UCSD-AML1 (cell line): ENCODE measurements at regions not wholly inside any gene's neighbourhood (a gene's known extent, or its start where the extent isn't known, plus 50 kb on each side); places are given as distances from the start of the nearest gene placed in this dataset.

Experiments used
- DNase-seq: peaks from one replicate; lab custom pipeline; 2025; ENCODE audit not compliant: unreplicated experiment; lab: John Stamatoyannopoulos, UW

DNA sequence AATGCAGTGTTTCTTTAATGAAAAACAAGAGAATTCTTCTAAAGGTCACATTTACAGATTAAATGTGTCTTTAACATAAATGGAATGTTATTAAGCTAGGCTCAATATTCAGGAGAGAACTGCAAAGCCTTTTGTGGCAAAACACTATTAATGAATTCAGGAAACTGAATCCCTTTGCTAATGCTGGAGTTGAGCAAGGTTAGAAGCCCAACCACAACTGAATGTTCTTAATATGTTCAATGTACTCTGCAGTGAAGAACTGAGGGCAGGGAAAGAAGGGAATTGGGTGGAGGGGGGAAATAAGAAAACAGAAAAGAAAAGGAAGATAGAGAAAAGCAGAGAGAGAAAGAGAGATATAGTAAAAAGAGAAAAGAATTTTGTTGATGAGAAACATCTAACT lies 276.7 kb upstream of the TMEM161B start:
- no peak for DNase-seq

- DNase-seq: no peak
These were observed 276.0 kb upstream of the TMEM161B start for GRCh38 chr5:88544671-88545070.

DNA sequence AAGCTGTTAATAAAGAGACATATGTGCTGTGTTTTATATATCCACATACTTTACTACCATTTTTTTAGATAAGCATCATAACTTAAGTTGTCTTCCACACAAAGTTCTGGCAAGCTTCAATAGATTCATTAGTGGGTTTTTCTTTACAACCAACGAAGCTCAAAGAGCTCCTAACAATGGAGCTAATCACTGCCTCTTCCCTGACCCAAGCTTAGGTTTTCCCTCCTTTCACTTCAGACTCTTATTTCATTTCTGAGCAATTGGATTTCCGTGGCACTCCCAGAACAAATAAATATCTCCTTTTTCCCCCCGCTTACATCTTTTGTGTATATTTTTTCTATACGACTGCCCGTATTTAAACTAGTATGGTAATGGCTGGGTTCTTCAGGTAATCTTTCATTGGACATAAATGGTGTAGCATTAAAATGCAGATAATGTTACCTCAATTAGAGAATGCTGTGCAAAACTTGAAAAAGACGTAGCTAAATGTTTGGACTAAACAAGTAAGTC lies 275.5 kb upstream of the TMEM161B start:
- DNase-seq: no peak

- DNase-seq: no peak
These were observed 274.1 kb upstream of the TMEM161B start for GRCh38 chr5:88542786-88543185.

- DNase-seq: no peak
These were observed 271.9 kb upstream of the TMEM161B start for GRCh38 chr5:88540471-88541115.

DNA sequence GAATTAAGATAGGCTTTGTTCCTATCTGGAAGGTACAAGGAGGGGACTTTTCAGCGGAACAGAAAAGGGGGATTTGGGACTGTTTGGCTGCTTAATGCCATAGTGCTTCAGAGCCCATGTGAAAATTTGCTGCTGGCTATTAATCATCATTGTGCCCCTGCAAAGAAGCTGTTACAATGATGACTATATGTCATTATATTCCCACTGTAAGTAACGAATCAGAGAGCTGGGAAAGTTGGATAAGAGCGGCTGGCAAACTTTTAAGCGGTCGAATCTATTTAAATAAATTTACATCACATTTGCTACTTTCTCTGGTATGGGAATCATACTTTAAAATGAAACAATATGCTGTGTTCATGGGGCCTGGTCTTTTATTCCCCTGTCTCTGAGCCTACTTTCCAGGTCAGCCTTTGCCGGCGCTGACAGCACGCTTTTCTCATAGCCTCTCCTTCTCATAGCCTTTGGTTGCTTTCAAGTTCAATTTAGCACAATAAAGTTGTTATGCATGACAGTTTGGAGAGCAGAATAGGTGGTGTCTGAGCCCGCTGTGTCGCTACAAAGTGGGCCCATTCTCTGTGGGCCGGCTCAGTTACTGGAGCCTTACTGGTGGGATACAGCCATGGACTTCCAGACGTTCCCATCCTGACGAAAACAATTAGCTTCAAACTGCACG lies 271.2 kb upstream of the TMEM161B start:
- no peak for DNase-seq

GRCh38 chr5:88539026-88539425 lies 270.4 kb upstream of the TMEM161B start:
- no peak for DNase-seq

- no peak for DNase-seq
These were observed 267.5 kb upstream of the TMEM161B start for GRCh38 chr5:88536146-88536545.

- DNase-seq: no peak
These were observed 256.3 kb upstream of the TMEM161B start for GRCh38 chr5:88524941-88525340.

GRCh38 chr5:88519066-88519465 lies 250.4 kb upstream of the TMEM161B start:
- DNase-seq: no peak

- DNase-seq: no peak
These were observed 249.7 kb upstream of the TMEM161B start for GRCh38 chr5:88518131-88519016.

DNA sequence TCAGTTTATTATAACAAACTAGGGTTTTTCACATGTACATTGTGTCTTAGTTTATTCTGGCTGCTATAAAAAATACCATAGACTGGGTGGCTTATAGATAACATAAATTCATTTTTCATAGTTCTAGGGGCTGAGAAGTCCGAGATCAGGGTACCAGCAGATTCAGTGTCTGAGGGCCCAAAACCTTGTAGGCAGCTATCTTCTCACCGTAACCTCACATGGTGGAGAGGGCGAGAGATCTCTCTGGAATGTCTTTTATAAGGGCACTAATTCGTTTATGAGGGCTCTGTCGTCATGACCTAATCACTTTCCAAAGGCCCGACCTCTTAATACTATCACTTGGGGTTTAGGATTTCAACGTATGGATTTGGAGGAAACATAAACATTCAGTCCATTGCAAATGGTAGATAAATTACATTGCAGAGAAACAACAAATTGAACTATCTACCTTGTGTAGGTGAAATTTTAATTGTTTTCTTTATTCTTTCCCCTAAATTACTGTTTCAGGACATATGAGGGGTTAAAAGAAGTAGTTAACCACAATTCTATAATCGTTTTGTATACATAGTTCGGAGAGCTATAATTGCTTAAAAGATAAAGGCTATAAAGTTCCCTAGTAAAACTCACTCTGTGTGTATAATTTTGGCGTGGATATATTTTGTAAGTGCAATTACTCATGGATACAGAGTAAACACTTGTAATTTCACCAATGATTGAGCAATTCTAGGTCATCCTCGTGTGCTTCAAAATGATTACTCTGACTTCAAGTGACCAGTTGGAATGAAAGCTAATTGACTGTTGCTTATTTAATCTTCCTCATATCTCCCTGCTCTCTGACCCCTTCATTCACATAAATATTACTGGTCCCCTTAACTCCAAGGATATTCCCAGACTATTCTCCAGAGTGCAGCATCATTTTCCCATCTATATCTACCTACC lies 247.5 kb upstream of the TMEM161B start:
- no peak for DNase-seq

DNA sequence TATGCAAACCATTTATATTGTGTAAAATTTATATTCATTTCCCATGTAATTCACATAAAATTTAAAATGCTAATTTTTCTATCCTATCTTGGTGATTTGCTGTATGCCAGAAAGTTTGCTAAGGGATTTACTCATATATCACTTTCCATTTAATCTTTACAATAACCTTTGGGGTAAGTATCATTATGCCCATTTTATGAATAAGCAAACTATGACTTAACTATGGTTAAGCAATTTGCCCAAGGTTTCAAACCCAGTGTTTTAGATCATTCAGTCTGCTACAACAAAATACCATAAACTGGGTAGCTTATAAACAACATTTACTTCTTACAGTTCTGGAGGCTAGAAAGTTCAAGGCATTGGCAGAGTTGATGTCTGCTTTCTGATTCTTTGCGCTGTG lies 246.4 kb upstream of the TMEM161B start:
- no peak for DNase-seq

DNA sequence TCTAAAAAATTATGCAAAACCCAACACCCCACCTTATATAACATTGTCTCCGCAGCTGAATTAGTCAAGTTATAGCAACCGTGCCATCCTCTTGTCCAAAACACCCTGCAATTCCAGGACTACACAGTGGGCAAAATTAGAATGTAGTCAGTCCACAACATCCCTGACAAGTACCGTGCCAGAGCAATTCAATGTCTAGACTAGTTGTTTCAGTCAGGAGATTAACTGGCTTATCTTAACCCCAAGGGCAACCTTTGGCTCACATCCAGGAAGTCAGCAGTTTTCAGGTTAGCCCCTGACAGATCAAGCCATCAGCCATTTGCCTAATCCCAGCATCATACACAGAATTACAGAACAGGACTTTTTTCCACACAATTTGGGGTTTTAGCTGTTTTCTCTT lies 240.8 kb upstream of the TMEM161B start:
- no peak for DNase-seq

GRCh38 chr5:88507261-88507660 lies 238.6 kb upstream of the TMEM161B start:
- DNase-seq: no peak

- DNase-seq: no peak
These were observed 234.8 kb upstream of the TMEM161B start for GRCh38 chr5:88503406-88503805.

DNA sequence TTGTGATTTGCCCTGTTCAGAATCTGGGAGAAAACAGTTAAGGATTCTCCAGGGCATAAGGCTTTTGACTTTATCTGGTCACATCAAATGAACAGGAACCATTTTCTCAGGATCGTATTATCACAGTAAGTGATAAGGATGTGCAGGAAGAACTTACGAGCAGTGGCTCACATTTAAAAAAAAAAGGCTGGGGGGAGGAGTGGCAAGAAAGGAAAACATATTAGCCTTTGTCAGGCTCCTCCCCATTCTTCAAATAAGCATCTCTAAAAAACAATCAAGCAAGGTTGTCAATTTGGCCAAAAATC lies 234.3 kb upstream of the TMEM161B start:
- no peak for DNase-seq

- no peak for DNase-seq
These were observed 233.8 kb upstream of the TMEM161B start for GRCh38 chr5:88502179-88503040.

- no peak for DNase-seq
These were observed 227.2 kb upstream of the TMEM161B start for GRCh38 chr5:88495810-88496209.

DNA sequence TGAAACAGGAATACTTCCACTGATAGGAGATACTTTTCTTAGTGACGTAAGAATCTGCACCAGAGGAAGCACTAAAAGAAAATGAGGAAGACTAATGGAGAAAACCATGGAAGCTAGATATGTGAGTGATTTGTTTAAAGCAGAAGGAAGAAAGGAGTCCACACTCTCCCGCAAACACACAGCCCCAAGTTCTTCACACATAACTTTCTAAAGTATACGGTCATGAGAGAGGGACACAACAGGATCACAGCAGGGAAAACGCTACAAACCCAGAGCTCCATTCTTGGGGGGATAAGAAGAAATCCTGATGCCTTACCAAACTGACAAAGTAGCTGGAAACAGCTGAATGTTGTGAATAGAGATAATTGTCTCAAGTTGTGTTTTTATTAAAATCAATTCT lies 222.2 kb upstream of the TMEM161B start:
- no peak for DNase-seq
